Activated CD8-positive, alpha-beta memory T cell treated with anti-CD3 and anti-CD28 coated beads, Interleukin-2, amount 50 U/mL, for 4 hours (primary cell): ENCODE measurements at regions not wholly inside any gene's neighbourhood (a gene's known extent, or its start where the extent isn't known, plus 50 kb on each side); places are given as distances from the start of the nearest gene placed in this dataset.

Experiments used
- DNase-seq: peaks from one replicate; pipeline ENCODE4 v3.0.0-alpha.2; 2020

GRCh38 chr13:72527333-72527732 is 200.1 kb downstream of the MZT1 start:
- DNase-seq = no peak

GRCh38 chr13:72523593-72523992 is 203.8 kb downstream of the MZT1 start:
- DNase-seq = no peak

GRCh38 chr13:72523049-72523448 is 204.4 kb downstream of the MZT1 start:
- no peak for DNase-seq

- DNase-seq = no peak
Observed at GRCh38 chr13:72521940-72522661, 205.3 kb downstream of the MZT1 start.

GRCh38 chr13:72514146-72514545 is 213.3 kb downstream of the MZT1 start:
- DNase-seq = no peak

- DNase-seq = no peak
Observed at GRCh38 chr13:72508392-72508791, 219.0 kb downstream of the MZT1 start.

- no peak for DNase-seq
Observed at GRCh38 chr13:72507416-72508199, 219.8 kb downstream of the MZT1 start.

- no peak for DNase-seq
Observed at GRCh38 chr13:72506706-72507105, 220.7 kb downstream of the MZT1 start.

GRCh38 chr13:72505376-72505775 is 222.1 kb downstream of the MZT1 start:
- DNase-seq = no peak

GRCh38 chr13:72504131-72504841 is 223.1 kb downstream of the MZT1 start:
- no peak for DNase-seq

- no peak for DNase-seq
Observed at GRCh38 chr13:72500851-72501250, 226.6 kb downstream of the MZT1 start.

- DNase-seq = no peak
Observed at GRCh38 chr13:72495681-72496080, 231.7 kb downstream of the MZT1 start.

- DNase-seq = no peak
Observed at GRCh38 chr13:72489751-72490150, 237.7 kb downstream of the MZT1 start.

- DNase-seq = no peak
Observed at GRCh38 chr13:72473321-72473720, 254.1 kb downstream of the MZT1 start.

GRCh38 chr13:72469906-72470305 is 257.5 kb downstream of the MZT1 start:
- DNase-seq = no peak

- DNase-seq = no peak
Observed at GRCh38 chr13:72463561-72463960, 263.9 kb downstream of the MZT1 start.

GRCh38 chr13:72462726-72463125 is 264.7 kb downstream of the MZT1 start:
- no peak for DNase-seq

GRCh38 chr13:72462166-72462565 is 265.3 kb downstream of the MZT1 start:
- DNase-seq = no peak

- DNase-seq = no peak
Observed at GRCh38 chr13:72458701-72459100, 268.7 kb downstream of the MZT1 start.

GRCh38 chr13:72457151-72457550 is 270.3 kb downstream of the MZT1 start:
- no peak for DNase-seq

GRCh38 chr13:72456486-72456885 is 270.9 kb downstream of the MZT1 start:
- DNase-seq = no peak

GRCh38 chr13:72453161-72453560 is 274.3 kb downstream of the MZT1 start:
- DNase-seq = no peak

- no peak for DNase-seq
Observed at GRCh38 chr13:72448082-72448481, 279.3 kb downstream of the MZT1 start.

GRCh38 chr13:72444999-72445398 is 282.4 kb downstream of the MZT1 start:
- no peak for DNase-seq
